SU-DHL-6 (cell line): ENCODE measurements at regions not wholly inside any gene's neighbourhood (a gene's known extent, or its start where the extent isn't known, plus 50 kb on each side); places are given as distances from the start of the nearest gene placed in this dataset.

Experiments
- H2AFZ ChIP-seq: fragments of 200-600 bp; sonication (generic); 2 replicates; pipeline ENCODE4 v1.6.1; 2014; ENCODE audit warnings: low read depth, mild to moderate bottlenecking, moderate library complexity, mixed read lengths, antibody characterized with exemption, low read length; ENCODE audit not compliant: severe bottlenecking
- H3F3A ChIP-seq: fragments of 200-600 bp; shearing (Covaris generic); 2 replicates; pipeline ENCODE4 v1.6.0; 2016; ENCODE audit warnings: antibody characterized with exemption, mild to moderate bottlenecking; ENCODE audit not compliant: insufficient read depth
- H3K27ac ChIP-seq: fragments of 200-600 bp; sonication (generic); 2 replicates; pipeline ENCODE4 v1.5.1; 2016; ENCODE audit warnings: low read depth, mild to moderate bottlenecking, low read length, moderate library complexity, mixed read lengths
- H3K27me3 ChIP-seq: fragments of 200-600 bp; sonication (generic), shearing (Covaris generic); 2 replicates; pipeline ENCODE4 v1.6.0; 2014; ENCODE audit warnings: mild to moderate bottlenecking, low read length
- H3K36me3 ChIP-seq: fragments of 200-600 bp; sonication (generic); 2 replicates; pipeline ENCODE4 v1.6.1; 2014; ENCODE audit warnings: mild to moderate bottlenecking, low read length, mixed read lengths
- H3K4me2 ChIP-seq: fragments of 300-600, 200-600 bp; shearing (Covaris generic), sonication (generic); 2 replicates; pipeline ENCODE4 v1.6.0; 2014; ENCODE audit warnings: low read length, low read depth, mild to moderate bottlenecking; ENCODE audit not compliant: poor library complexity, severe bottlenecking
- H3K4me3 ChIP-seq: fragments of 200-600 bp; sonication (generic); 2 replicates; pipeline ENCODE4 v1.5.1; 2014; ENCODE audit warnings: antibody characterized with exemption, low read length, mild to moderate bottlenecking, mixed read lengths; ENCODE audit not compliant: insufficient read depth, poor library complexity, severe bottlenecking
- H3K79me2 ChIP-seq: fragments of 200-600 bp; sonication (generic); 2 replicates; pipeline ENCODE4 v1.6.1; 2014; ENCODE audit warnings: mild to moderate bottlenecking, low read length, moderate library complexity; ENCODE audit not compliant: insufficient read depth
- H3K9ac ChIP-seq: fragments of 200-600 bp; sonication (generic); 2 replicates; pipeline ENCODE4 v1.7.0; 2014; ENCODE audit warnings: mild to moderate bottlenecking, low read length
- H3K9me2 ChIP-seq: fragments of 200-600 bp; sonication (generic); replicated peaks from 2 replicates; pipeline ENCODE4 v1.6.1; 2014; ENCODE audit warnings: low read length; ENCODE audit not compliant: insufficient read depth
- H3K9me3 ChIP-seq: fragments of 200-600 bp; sonication (generic); 2 replicates; pipeline ENCODE4 v1.6.1; 2014; ENCODE audit warnings: low read length, mixed read lengths; ENCODE audit not compliant: insufficient read depth
- H4K20me1 ChIP-seq: fragments of 200-600 bp; sonication (generic); 2 replicates; pipeline ENCODE4 v1.6.1; 2014; ENCODE audit warnings: low read depth, mild to moderate bottlenecking, antibody characterized with exemption, low read length, moderate library complexity, mixed read lengths
- EZH2phosphoT487 ChIP-seq: fragments of 200-600 bp; sonication (generic), shearing (Covaris generic); conservative IDR thresholded peaks from 2 replicates; pipeline ENCODE4 v1.6.1; 2018; ENCODE audit warnings: mild to moderate bottlenecking, antibody characterized with exemption, low read length, moderate library complexity, mixed read lengths
- TF ChIP-seq, protein P1 (sequence below): fragments of 200-600 bp; sonication (generic); IDR thresholded peaks from one replicate; pipeline ENCODE4 v1.5.1; 2017; ENCODE audit warnings: antibody characterized with exemption, mild to moderate bottlenecking, low read length, moderate library complexity; ENCODE audit not compliant: insufficient read depth, poor library complexity, severe bottlenecking

DNA sequence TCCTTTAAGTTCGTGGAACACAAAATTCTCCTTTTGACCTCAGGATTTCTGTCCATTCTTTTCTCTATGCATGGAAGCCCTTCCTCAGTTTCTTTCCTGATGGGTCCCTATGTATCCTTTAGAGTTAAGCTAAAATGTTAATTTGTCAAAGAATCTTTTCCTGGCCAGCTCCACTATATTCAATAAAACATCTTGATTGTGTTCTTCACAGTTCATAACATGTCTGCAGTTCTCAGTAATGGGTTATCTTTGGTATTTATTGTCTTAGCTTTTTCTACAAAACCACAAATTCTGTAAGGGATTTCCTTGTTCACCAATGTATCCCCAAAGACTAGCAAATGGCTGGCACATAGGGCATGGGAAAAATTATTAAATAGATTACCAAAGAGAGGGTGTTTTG lies 998.5 kb downstream of the ADGRL2 start:
- Histone ChIP-seq H3K9me3 (no peaks in the 10 kb centered on the region), H3K79me2 (no peaks in the 10 kb centered on the region), H2AFZ (no peak overlapping the region), H3K4me2 (no peak overlapping the region), H3K36me3 (no peaks in the 10 kb centered on the region), H3K9ac (no peak overlapping the region), H3F3A (no peaks in the 10 kb centered on the region), H3K27me3 (no peaks in the 10 kb centered on the region), H3K27ac (no peak overlapping the region), H3K9me2 (no peaks in the 10 kb centered on the region), H4K20me1 (no peaks in the 10 kb centered on the region), H3K4me3 (no peak overlapping the region)
- TF ChIP-seq, protein P1, sequence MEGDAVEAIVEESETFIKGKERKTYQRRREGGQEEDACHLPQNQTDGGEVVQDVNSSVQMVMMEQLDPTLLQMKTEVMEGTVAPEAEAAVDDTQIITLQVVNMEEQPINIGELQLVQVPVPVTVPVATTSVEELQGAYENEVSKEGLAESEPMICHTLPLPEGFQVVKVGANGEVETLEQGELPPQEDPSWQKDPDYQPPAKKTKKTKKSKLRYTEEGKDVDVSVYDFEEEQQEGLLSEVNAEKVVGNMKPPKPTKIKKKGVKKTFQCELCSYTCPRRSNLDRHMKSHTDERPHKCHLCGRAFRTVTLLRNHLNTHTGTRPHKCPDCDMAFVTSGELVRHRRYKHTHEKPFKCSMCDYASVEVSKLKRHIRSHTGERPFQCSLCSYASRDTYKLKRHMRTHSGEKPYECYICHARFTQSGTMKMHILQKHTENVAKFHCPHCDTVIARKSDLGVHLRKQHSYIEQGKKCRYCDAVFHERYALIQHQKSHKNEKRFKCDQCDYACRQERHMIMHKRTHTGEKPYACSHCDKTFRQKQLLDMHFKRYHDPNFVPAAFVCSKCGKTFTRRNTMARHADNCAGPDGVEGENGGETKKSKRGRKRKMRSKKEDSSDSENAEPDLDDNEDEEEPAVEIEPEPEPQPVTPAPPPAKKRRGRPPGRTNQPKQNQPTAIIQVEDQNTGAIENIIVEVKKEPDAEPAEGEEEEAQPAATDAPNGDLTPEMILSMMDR: no peak
- TF ChIP-seq EZH2phosphoT487: no peak

DNA sequence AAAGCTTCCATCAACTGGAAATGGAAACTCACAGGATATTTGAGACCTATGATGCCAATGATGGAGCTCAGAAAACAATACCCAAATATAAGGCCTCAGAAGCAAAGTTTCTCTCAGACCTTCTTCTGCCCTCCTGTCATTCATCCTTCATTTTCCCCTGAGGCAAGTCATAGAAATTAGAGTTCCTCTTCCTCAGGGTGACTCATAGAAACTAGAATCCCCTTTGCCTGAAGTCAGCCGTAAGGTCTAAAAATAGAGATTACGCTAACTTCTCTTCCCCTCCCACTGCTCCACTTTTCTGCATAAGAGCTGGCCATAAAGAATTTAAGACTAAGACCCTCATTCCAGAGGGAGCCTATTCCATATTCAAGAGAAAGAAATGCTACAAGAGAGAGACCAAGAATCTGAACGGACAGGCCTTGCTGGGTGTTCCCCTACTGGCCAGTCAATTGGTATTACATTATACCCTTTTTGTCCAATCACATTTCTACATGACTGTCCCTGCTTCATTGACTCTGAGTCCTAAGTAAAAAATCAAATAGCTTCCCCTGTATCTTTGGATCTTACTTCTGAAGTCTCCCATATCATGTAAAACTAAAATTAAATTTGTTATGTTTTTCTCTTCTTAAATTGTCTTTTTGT lies 994.9 kb downstream of the ADGRL2 start:
- no peak for TF ChIP-seq EZH2phosphoT487
- TF ChIP-seq, protein P1: no peak
- H3K9me2 ChIP-seq: no peaks in the 10 kb centered on the region
- H3K9me3 ChIP-seq: peaks cover 15% of the 10 kb centered on the region
- H4K20me1 ChIP-seq: no peaks in the 10 kb centered on the region
- H2AFZ ChIP-seq: no peak overlapping the region
- no peak overlapping the region for H3K4me2 ChIP-seq
- H3K27me3 ChIP-seq: no peaks in the 10 kb centered on the region
- no peak overlapping the region for H3K4me3 ChIP-seq
- H3K9ac ChIP-seq: no peak overlapping the region
- no peak overlapping the region for H3K27ac ChIP-seq
- no peaks in the 10 kb centered on the region for H3K79me2 ChIP-seq
- 0 out of 2 replicates have a peak, but pooled peaks cover 5% of the 10 kb centered on the region for H3K36me3 ChIP-seq
- no peaks in the 10 kb centered on the region for H3F3A ChIP-seq

DNA sequence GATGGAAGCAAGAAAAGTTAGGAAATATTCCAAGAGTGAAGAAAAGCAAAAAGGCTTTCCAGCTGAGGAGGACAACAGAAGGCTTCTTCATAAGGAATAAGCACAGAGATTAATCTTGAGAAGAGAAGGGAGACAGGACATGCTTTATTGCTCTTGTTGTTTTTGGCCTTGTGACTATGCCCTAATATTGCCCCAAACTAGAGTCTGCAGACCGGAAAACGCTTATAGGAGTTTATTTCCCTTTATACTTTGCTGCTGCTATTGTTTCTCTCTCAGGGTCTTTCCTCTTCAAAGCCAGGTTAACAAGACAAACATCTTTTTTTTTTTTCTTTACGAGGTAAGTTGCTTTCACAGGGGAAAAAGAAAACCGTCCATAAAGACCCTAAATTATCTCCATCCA lies 991.4 kb downstream of the ADGRL2 start:
- Histone ChIP-seq H3K27me3 (no peaks in the 10 kb centered on the region), H3K36me3 (0 out of 2 replicates have a peak, but pooled peaks cover 6% of the 10 kb centered on the region), H3K4me2 (no peak overlapping the region), H3K27ac (no peak overlapping the region), H4K20me1 (no peaks in the 10 kb centered on the region), H2AFZ (peak overlapping the region; percentile 37), H3K9me3 (peaks cover 28% of the 10 kb centered on the region), H3K79me2 (no peaks in the 10 kb centered on the region), H3K4me3 (no peak overlapping the region), H3K9me2 (no peaks in the 10 kb centered on the region), H3K9ac (no peak overlapping the region), H3F3A (no peaks in the 10 kb centered on the region)
- no peak for TF ChIP-seq EZH2phosphoT487
- TF ChIP-seq, protein P1: no peak
